Fibroblast of lung (primary cell): ENCODE measurements at regions not wholly inside any gene's neighbourhood (a gene's known extent, or its start where the extent isn't known, plus 50 kb on each side); places are given as distances from the start of the nearest gene placed in this dataset.

Experiments used
- EZH2 ChIP-seq: IDR thresholded peaks from 2 replicates; pipeline ENCODE4 v1.5.1; 2012; ENCODE audit warnings: low read length, control low read depth, mild to moderate bottlenecking; ENCODE audit errors: missing control alignments
- TF ChIP-seq, protein P1 (sequence below), 2 donors: IDR thresholded peaks in 1 of 2; conservative IDR thresholded peaks in 1 of 2; 1 replicate in 1 of 2; 2 replicates in 1 of 2; pipeline ENCODE4 v1.5.1; 2011 to 2012; ENCODE audit warnings: low read length in 2 of 2, control low read depth in 1 of 2, inconsistent platforms in 1 of 2, low read depth in 1 of 2, mild to moderate bottlenecking in 1 of 2

DNA sequence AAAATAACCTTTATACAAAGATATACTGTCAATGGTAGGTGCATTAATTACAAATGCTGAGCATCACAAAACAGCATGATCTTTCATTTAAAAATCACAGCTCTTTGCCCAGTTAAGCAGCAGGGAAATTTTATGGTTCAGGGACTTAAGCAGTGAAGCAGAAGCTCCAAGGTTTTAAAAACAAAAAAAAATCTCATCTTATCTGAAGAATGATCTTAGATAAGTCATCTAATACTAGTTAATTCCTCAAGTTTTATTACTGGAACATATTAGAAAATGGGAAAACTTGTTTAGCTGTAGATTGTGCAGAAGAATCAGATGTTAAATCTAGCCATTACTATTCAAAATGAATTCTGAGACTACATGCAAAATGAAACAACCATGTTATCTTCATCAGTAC, 289.9 kb downstream of the GASK1B start:
- TF ChIP-seq, protein P1, sequence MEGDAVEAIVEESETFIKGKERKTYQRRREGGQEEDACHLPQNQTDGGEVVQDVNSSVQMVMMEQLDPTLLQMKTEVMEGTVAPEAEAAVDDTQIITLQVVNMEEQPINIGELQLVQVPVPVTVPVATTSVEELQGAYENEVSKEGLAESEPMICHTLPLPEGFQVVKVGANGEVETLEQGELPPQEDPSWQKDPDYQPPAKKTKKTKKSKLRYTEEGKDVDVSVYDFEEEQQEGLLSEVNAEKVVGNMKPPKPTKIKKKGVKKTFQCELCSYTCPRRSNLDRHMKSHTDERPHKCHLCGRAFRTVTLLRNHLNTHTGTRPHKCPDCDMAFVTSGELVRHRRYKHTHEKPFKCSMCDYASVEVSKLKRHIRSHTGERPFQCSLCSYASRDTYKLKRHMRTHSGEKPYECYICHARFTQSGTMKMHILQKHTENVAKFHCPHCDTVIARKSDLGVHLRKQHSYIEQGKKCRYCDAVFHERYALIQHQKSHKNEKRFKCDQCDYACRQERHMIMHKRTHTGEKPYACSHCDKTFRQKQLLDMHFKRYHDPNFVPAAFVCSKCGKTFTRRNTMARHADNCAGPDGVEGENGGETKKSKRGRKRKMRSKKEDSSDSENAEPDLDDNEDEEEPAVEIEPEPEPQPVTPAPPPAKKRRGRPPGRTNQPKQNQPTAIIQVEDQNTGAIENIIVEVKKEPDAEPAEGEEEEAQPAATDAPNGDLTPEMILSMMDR (conservative IDR thresholded peaks at IDR 0.05 in 1 of 2, IDR thresholded peaks at IDR 0.05 in 1 of 2; ENCODE audit: low read depth in 1 of 2, low read length in 2 of 2), result no peak
- TF ChIP-seq EZH2, result no peak
